ENCODE measurements at regions not wholly inside any gene's neighbourhood (a gene's known extent, or its start where the extent isn't known, plus 50 kb on each side); places are given as distances from the start of the nearest gene placed in this dataset.

- Histone ChIP-seq H3F3A (ENCODE audit: insufficient read depth) (no peaks in the 10 kb centered on the region), H3K4me2 (ENCODE audit: low read depth, low read length, poor library complexity, severe bottlenecking) (no peak overlapping the region), H3K4me3 (ENCODE audit: insufficient read depth, low read length, poor library complexity, severe bottlenecking) (no peak overlapping the region), H3K9me2 (replicated peaks; ENCODE audit: insufficient read depth, low read length) (no peaks in the 10 kb centered on the region), H3K27ac (ENCODE audit: low read depth, low read length) (no peak overlapping the region), H4K20me1 (ENCODE audit: low read depth, low read length) (no peaks in the 10 kb centered on the region), H3K9ac (ENCODE audit: low read length) (no peak overlapping the region), H3K9me3 (ENCODE audit: insufficient read depth, low read length) (no peaks in the 10 kb centered on the region), H3K36me3 (ENCODE audit: low read length) (no peaks in the 10 kb centered on the region), H2AFZ (ENCODE audit: low read depth, low read length, severe bottlenecking) (no peak overlapping the region), H3K79me2 (ENCODE audit: insufficient read depth, low read length) (no peaks in the 10 kb centered on the region), H3K27me3 (ENCODE audit: low read length) (no peaks in the 10 kb centered on the region)
- TF ChIP-seq EZH2phosphoT487 (conservative IDR thresholded peaks at IDR 0.05; ENCODE audit: low read length) (no peak), CTCF (IDR thresholded peaks at IDR 0.05; ENCODE audit: insufficient read depth, low read length, poor library complexity, severe bottlenecking) (no peak)
These were observed 284.1 kb upstream of the AMOT start for GRCh38 chrX:113124693-113125092.

GRCh38 chrX:113075521-113075920 lies 234.9 kb upstream of the AMOT start:
- no peak overlapping the region for H3K4me3 ChIP-seq (ENCODE audit: insufficient read depth, low read length, poor library complexity, severe bottlenecking)
- no peaks in the 10 kb centered on the region for H3F3A ChIP-seq (ENCODE audit: insufficient read depth)
- H3K9me3 ChIP-seq (ENCODE audit: insufficient read depth, low read length) = no peaks in the 10 kb centered on the region
- H3K27ac ChIP-seq (ENCODE audit: low read depth, low read length) = no peak overlapping the region
- H4K20me1 ChIP-seq (ENCODE audit: low read depth, low read length) = no peaks in the 10 kb centered on the region
- no peaks in the 10 kb centered on the region for H3K27me3 ChIP-seq (ENCODE audit: low read length)
- TF ChIP-seq EZH2phosphoT487 (conservative IDR thresholded peaks at IDR 0.05; ENCODE audit: low read length) = no peak
- TF ChIP-seq CTCF (IDR thresholded peaks at IDR 0.05; ENCODE audit: insufficient read depth, low read length, poor library complexity, severe bottlenecking) = no peak
- no peak overlapping the region for H3K9ac ChIP-seq (ENCODE audit: low read length)
- H3K9me2 ChIP-seq (replicated peaks; ENCODE audit: insufficient read depth, low read length) = no peaks in the 10 kb centered on the region
- H3K79me2 ChIP-seq (ENCODE audit: insufficient read depth, low read length) = no peaks in the 10 kb centered on the region
- no peaks in the 10 kb centered on the region for H3K36me3 ChIP-seq (ENCODE audit: low read length)
- no peak overlapping the region for H3K4me2 ChIP-seq (ENCODE audit: low read depth, low read length, poor library complexity, severe bottlenecking)
- no peak overlapping the region for H2AFZ ChIP-seq (ENCODE audit: low read depth, low read length, severe bottlenecking)

- no peaks in the 10 kb centered on the region for H3K79me2 ChIP-seq (ENCODE audit: insufficient read depth, low read length)
- no peak overlapping the region for H3K9ac ChIP-seq (ENCODE audit: low read length)
- H3K9me2 ChIP-seq (replicated peaks; ENCODE audit: insufficient read depth, low read length) = no peaks in the 10 kb centered on the region
- H3F3A ChIP-seq (ENCODE audit: insufficient read depth) = no peaks in the 10 kb centered on the region
- H4K20me1 ChIP-seq (ENCODE audit: low read depth, low read length) = no peaks in the 10 kb centered on the region
- no peaks in the 10 kb centered on the region for H3K36me3 ChIP-seq (ENCODE audit: low read length)
- no peak overlapping the region for H3K27ac ChIP-seq (ENCODE audit: low read depth, low read length)
- no peak overlapping the region for H3K4me2 ChIP-seq (ENCODE audit: low read depth, low read length, poor library complexity, severe bottlenecking)
- H2AFZ ChIP-seq (ENCODE audit: low read depth, low read length, severe bottlenecking) = no peak overlapping the region
- H3K4me3 ChIP-seq (ENCODE audit: insufficient read depth, low read length, poor library complexity, severe bottlenecking) = no peak overlapping the region
- no peaks in the 10 kb centered on the region for H3K27me3 ChIP-seq (ENCODE audit: low read length)
- TF ChIP-seq CTCF (IDR thresholded peaks at IDR 0.05; ENCODE audit: insufficient read depth, low read length, poor library complexity, severe bottlenecking) (no peak), EZH2phosphoT487 (conservative IDR thresholded peaks at IDR 0.05; ENCODE audit: low read length) (no peak)
- no peaks in the 10 kb centered on the region for H3K9me3 ChIP-seq (ENCODE audit: insufficient read depth, low read length)
These were observed 219.1 kb upstream of the AMOT start for GRCh38 chrX:113059714-113060113.

GRCh38 chrX:113058634-113059033 lies 218.0 kb upstream of the AMOT start:
- H2AFZ ChIP-seq (ENCODE audit: low read depth, low read length, severe bottlenecking) = no peak overlapping the region
- no peak overlapping the region for H3K9ac ChIP-seq (ENCODE audit: low read length)
- H3K4me3 ChIP-seq (ENCODE audit: insufficient read depth, low read length, poor library complexity, severe bottlenecking) = no peak overlapping the region
- no peaks in the 10 kb centered on the region for H3K27me3 ChIP-seq (ENCODE audit: low read length)
- H3K36me3 ChIP-seq (ENCODE audit: low read length) = no peaks in the 10 kb centered on the region
- H3K79me2 ChIP-seq (ENCODE audit: insufficient read depth, low read length) = no peaks in the 10 kb centered on the region
- H4K20me1 ChIP-seq (ENCODE audit: low read depth, low read length) = no peaks in the 10 kb centered on the region
- no peaks in the 10 kb centered on the region for H3K9me3 ChIP-seq (ENCODE audit: insufficient read depth, low read length)
- H3K9me2 ChIP-seq (replicated peaks; ENCODE audit: insufficient read depth, low read length) = no peaks in the 10 kb centered on the region
- H3F3A ChIP-seq (ENCODE audit: insufficient read depth) = no peaks in the 10 kb centered on the region
- TF ChIP-seq EZH2phosphoT487 (conservative IDR thresholded peaks at IDR 0.05; ENCODE audit: low read length) = no peak
- no peak for TF ChIP-seq CTCF (IDR thresholded peaks at IDR 0.05; ENCODE audit: insufficient read depth, low read length, poor library complexity, severe bottlenecking)
- no peak overlapping the region for H3K27ac ChIP-seq (ENCODE audit: low read depth, low read length)
- no peak overlapping the region for H3K4me2 ChIP-seq (ENCODE audit: low read depth, low read length, poor library complexity, severe bottlenecking)
